Mucosa of descending colon (tissue), 3 donors: ENCODE measurements at regions not wholly inside any gene's neighbourhood (a gene's known extent, or its start where the extent isn't known, plus 50 kb on each side); places are given as distances from the start of the nearest gene placed in this dataset.

Experiments
- ATAC-seq: fragments of 200-7000 bp; cut with Tn5 transposase; one replicate; pipeline ENCODE4 v1.9.1; 2020; ENCODE audit warnings: mild to moderate bottlenecking, moderate library complexity
- DNase-seq, 3 donors: peaks; one replicate each; pipeline ENCODE4 v3.0.0-alpha.2; 2020
- H3K36me3 ChIP-seq: fragments of 200-600 bp; one replicate; pipeline ENCODE4 v1.8.0; 2021; ENCODE audit warnings: low read depth, mild to moderate bottlenecking
- H3K4me1 ChIP-seq: fragments of 200-600 bp; one replicate; pipeline ENCODE4 v1.8.0; 2021; ENCODE audit warnings: low read depth, mild to moderate bottlenecking
- H3K4me3 ChIP-seq: fragments of 200-600 bp; one replicate; pipeline ENCODE4 v1.8.0; 2021; ENCODE audit warnings: mild to moderate bottlenecking
- H3K9me3 ChIP-seq: fragments of 200-600 bp; one replicate; pipeline ENCODE4 v1.8.0; 2021; ENCODE audit warnings: mild to moderate bottlenecking
- intact Hi-C, 2 donors: fragments of 100-400 bp; cut with DNase I in 1 of 2; cut with micrococcal nuclease in 1 of 2; formaldehyde crosslinking; loops; one replicate each; pipeline versions ENCODE4 v1.11.0 to v1.11.1; 2022; cut with DNase I, micrococcal nuclease
- TF ChIP-seq, protein P1 (sequence below): fragments of 200-600 bp; IDR thresholded peaks from one replicate; pipeline ENCODE4 v1.8.0; 2022; ENCODE audit warnings: antibody characterized with exemption, mild to moderate bottlenecking
- donor health status: DM: no; HTN: no; CAD: no; lungs with moderate emphysema.
- donor health status: DM: no; HTN: no; CAD: no.
- donor health status: DM: no; HTN: yes; CAD: no.

DNA sequence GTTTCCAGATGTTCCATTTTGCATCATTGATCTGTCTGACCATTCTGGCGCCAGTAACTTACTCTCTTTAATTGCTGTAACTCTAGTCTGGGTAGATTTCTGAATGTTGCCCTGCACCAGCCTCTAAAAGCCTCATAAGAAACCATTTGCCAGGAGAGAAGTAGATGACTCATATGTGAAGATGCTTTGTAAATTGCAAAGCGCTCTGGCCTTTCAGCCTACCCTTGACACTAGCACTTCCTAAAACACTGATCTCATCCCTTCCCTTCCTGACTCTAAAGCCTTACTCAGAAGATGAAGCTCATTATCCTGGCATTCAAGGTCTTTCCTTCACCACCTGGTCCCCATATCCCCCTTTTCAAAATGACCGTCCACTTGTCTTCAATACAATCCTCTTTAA is 193.2 kb upstream of the MEX3C start:
- Histone ChIP-seq H3K4me1 (no peaks in the 10 kb centered on the region), H3K36me3 (no peaks in the 10 kb centered on the region), H3K4me3 (no peak overlapping the region), H3K9me3 (no peaks in the 10 kb centered on the region)
- no peak for DNase-seq
- no peak for ATAC-seq
- intact Hi-C loops = no loop called here
- TF ChIP-seq, protein P1, sequence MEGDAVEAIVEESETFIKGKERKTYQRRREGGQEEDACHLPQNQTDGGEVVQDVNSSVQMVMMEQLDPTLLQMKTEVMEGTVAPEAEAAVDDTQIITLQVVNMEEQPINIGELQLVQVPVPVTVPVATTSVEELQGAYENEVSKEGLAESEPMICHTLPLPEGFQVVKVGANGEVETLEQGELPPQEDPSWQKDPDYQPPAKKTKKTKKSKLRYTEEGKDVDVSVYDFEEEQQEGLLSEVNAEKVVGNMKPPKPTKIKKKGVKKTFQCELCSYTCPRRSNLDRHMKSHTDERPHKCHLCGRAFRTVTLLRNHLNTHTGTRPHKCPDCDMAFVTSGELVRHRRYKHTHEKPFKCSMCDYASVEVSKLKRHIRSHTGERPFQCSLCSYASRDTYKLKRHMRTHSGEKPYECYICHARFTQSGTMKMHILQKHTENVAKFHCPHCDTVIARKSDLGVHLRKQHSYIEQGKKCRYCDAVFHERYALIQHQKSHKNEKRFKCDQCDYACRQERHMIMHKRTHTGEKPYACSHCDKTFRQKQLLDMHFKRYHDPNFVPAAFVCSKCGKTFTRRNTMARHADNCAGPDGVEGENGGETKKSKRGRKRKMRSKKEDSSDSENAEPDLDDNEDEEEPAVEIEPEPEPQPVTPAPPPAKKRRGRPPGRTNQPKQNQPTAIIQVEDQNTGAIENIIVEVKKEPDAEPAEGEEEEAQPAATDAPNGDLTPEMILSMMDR = no peak

DNA sequence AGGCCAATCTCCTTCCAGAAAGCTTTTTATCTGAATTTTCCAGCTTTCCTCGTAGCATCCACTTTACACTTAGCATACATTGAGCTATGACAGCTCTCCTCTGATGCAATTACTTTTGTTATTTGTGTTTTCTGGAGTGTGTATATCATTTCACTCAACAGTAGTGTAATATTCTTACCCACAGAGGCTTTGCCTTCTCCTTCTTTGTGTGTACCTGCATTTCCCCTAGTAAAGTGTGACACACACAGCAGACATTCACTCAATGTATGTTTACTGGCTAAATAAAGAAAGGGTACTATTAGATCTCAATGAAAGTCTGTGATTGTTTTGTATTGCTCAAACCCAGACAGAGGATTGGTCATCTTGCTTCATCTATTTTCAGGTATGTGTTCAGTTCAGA is 193.7 kb upstream of the MEX3C start:
- Histone ChIP-seq H3K4me1 (no peaks in the 10 kb centered on the region), H3K4me3 (no peak overlapping the region), H3K36me3 (no peaks in the 10 kb centered on the region), H3K9me3 (no peaks in the 10 kb centered on the region)
- DNase-seq (no peak), ATAC-seq (no peak)
- intact Hi-C loops = no loop called here
- TF ChIP-seq, protein P1 = no peak

DNA sequence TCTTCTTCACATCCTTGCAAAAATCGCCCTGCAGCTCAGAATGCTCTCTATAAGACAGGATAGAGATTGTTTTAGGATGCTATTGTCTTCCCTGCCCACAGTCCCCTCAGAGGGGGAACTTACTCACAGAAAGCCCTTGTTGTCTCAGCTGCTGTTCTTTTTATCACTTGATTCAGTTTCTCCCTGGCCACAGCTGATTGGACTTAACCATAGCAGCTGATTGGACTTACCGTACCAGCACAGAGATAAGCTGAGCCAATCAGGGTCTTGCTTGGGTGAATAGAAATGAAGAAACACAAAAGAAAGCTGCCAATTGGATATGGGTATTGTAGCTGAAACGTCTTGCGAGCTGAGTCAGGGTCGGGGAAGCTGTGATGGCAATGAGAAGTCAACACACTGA is 194.2 kb upstream of the MEX3C start:
- TF ChIP-seq, protein P1 = no peak
- ATAC-seq (no peak), DNase-seq (no peak)
- intact Hi-C loops = no loop called here
- Histone ChIP-seq H3K36me3 (no peaks in the 10 kb centered on the region), H3K9me3 (no peaks in the 10 kb centered on the region), H3K4me1 (no peaks in the 10 kb centered on the region), H3K4me3 (no peak overlapping the region)

DNA sequence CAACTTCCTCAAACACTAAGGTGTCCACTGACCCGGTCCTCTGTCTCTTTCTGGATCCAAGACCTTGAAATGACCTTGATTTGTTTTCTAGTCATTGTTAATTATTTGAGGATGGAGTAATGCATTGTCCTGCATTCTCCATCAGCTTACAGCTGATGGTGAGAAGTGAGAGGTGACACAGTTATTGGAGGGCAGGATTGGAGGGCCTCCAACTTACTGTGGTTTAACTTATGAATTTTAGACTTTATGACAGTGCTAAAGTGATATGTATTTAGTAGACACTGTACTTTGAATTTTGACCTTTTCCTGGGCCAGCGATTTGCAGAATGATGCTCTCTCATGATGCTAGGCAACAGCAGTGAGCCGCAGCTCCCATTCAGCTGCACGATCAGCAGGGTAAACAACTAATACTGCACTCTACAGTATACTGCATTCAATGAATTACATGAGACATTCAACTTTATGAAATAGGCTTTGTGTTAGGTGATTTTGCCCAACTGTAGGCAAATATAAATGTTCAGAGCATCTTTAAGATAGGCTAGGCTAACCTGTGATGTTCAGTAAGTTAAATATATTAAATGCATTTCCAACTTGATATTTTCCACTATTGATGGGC is 200.0 kb upstream of the MEX3C start:
- intact Hi-C loops = no loop called here
- DNase-seq (no peak), ATAC-seq (no peak)
- H3K9me3 ChIP-seq = no peaks in the 10 kb centered on the region
- TF ChIP-seq, protein P1 = no peak
- H3K4me3 ChIP-seq = no peak overlapping the region
- no peaks in the 10 kb centered on the region for H3K4me1 ChIP-seq
- H3K36me3 ChIP-seq = no peaks in the 10 kb centered on the region

GRCh38 chr18:51398104-51398503 is 200.6 kb upstream of the MEX3C start:
- intact Hi-C loops = no loop called here
- Histone ChIP-seq H3K4me1 (no peaks in the 10 kb centered on the region), H3K4me3 (no peak overlapping the region), H3K36me3 (no peaks in the 10 kb centered on the region), H3K9me3 (no peaks in the 10 kb centered on the region)
- ATAC-seq (no peak), DNase-seq (no peak)
- TF ChIP-seq, protein P1 = no peak
